HFFc6 (cell line): ENCODE measurements at regions not wholly inside any gene's neighbourhood (a gene's known extent, or its start where the extent isn't known, plus 50 kb on each side); places are given as distances from the start of the nearest gene placed in this dataset.

ENCODE experiments used
- DNase-seq: peaks from one replicate; pipeline ENCODE4 v3.0.0-alpha.2; 2018
- H3K27ac Mint-ChIP-seq: 2 replicates; pipeline ENCODE4 v1.8.0; 2020; ENCODE audit warnings: mild to moderate bottlenecking, mixed read lengths
- H3K27me3 Mint-ChIP-seq: 2 replicates; pipeline ENCODE4 v1.8.0; 2021; ENCODE audit warnings: mild to moderate bottlenecking, moderate library complexity, mixed read lengths; ENCODE audit not compliant: insufficient read depth
- H3K36me3 Mint-ChIP-seq: 2 replicates; pipeline ENCODE4 v1.8.0; 2021; ENCODE audit warnings: low read depth, mixed read lengths
- H3K4me1 Mint-ChIP-seq: 2 replicates; pipeline ENCODE4 v1.8.0; 2020; ENCODE audit warnings: low read depth, mixed read lengths
- H3K4me3 Mint-ChIP-seq: 2 replicates; pipeline ENCODE4 v1.8.0; 2020; ENCODE audit warnings: mild to moderate bottlenecking, moderate library complexity, mixed read lengths
- H3K9me3 Mint-ChIP-seq: 2 replicates; pipeline ENCODE4 v1.8.0; 2020; ENCODE audit warnings: mild to moderate bottlenecking, mixed read lengths
- TF ChIP-seq, protein P1 (sequence below): fragments of 200-600 bp; sonication (generic); IDR thresholded peaks from 2 replicates; pipeline ENCODE4 v1.5.0; 2021; ENCODE audit warnings: antibody characterized with exemption, mild to moderate bottlenecking

DNA sequence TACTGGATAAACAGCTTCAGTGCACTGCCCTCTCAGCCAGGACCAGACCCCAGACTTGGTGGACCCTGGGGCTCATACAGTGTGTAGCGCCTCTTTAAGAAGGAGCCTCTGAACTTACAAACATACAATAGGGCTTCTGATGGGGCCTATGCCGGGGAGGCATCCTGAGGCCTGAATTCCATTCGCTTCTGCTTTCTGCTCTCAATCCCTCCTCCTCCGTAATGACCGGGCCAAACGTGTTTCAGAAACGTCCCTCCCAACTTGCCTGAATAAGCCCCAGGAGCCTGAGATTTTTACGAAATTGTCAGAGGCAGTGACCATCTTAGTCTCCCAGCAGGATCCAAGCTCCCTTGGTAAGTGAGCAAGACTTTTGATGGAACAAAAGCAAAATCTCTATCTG is 128.1 kb upstream of the BOD1 start:
- H3K4me1 Mint-ChIP-seq, result peaks cover 18% of the 10 kb centered on the region
- no peak overlapping the region for H3K4me3 Mint-ChIP-seq
- H3K27me3 Mint-ChIP-seq, result peaks cover 11% of the 10 kb centered on the region
- no peaks in the 10 kb centered on the region for H3K9me3 Mint-ChIP-seq
- TF ChIP-seq, protein P1, sequence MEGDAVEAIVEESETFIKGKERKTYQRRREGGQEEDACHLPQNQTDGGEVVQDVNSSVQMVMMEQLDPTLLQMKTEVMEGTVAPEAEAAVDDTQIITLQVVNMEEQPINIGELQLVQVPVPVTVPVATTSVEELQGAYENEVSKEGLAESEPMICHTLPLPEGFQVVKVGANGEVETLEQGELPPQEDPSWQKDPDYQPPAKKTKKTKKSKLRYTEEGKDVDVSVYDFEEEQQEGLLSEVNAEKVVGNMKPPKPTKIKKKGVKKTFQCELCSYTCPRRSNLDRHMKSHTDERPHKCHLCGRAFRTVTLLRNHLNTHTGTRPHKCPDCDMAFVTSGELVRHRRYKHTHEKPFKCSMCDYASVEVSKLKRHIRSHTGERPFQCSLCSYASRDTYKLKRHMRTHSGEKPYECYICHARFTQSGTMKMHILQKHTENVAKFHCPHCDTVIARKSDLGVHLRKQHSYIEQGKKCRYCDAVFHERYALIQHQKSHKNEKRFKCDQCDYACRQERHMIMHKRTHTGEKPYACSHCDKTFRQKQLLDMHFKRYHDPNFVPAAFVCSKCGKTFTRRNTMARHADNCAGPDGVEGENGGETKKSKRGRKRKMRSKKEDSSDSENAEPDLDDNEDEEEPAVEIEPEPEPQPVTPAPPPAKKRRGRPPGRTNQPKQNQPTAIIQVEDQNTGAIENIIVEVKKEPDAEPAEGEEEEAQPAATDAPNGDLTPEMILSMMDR, result no peak
- H3K36me3 Mint-ChIP-seq, result no peaks in the 10 kb centered on the region
- no peak for DNase-seq
- no peak overlapping the region for H3K27ac Mint-ChIP-seq

DNA sequence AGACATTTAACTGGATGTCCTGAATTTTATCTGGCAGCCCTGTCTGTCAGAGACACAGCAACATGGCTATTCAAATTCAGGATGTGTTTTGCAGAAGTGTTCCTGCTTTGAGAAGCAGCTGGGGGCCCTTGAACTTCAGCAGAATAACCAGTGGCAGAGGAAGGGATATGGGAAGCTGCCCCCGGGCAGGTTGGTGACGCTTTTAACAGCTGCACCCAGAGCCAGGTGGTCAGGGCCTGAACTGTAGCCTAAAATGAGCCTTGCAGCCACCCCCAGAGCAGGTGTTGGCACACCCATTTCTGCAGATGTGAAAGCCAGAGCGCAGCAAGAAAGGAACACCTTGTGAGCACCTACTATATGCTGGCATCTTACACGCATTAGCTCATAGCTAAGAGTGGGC is 128.7 kb upstream of the BOD1 start:
- H3K9me3 Mint-ChIP-seq, result no peaks in the 10 kb centered on the region
- TF ChIP-seq, protein P1, result no peak
- H3K4me1 Mint-ChIP-seq, result peaks cover 18% of the 10 kb centered on the region
- H3K36me3 Mint-ChIP-seq, result no peaks in the 10 kb centered on the region
- no peak overlapping the region for H3K27ac Mint-ChIP-seq
- H3K27me3 Mint-ChIP-seq, result peaks cover 11% of the 10 kb centered on the region
- no peak for DNase-seq
- H3K4me3 Mint-ChIP-seq, result no peak overlapping the region

DNA sequence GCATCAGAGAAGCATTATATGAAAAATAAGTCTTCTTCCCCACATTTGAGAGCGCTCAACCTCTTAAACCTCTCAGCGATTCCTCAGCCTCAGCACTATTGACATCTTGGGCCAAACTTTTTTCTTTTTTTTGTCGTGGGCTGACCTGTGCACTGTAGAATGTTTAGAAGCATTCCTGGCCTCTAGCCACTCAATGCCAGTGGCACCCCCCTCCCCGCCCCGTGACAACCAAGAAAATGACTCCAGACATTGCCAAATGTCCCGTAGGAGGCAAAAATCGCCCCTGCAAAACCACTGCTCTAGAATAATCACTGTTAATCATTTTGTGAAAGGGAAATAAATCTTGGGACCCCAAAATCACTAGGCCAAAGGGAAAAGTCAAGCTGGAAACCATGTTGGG is 129.1 kb upstream of the BOD1 start:
- peaks cover 18% of the 10 kb centered on the region for H3K4me1 Mint-ChIP-seq

DNA sequence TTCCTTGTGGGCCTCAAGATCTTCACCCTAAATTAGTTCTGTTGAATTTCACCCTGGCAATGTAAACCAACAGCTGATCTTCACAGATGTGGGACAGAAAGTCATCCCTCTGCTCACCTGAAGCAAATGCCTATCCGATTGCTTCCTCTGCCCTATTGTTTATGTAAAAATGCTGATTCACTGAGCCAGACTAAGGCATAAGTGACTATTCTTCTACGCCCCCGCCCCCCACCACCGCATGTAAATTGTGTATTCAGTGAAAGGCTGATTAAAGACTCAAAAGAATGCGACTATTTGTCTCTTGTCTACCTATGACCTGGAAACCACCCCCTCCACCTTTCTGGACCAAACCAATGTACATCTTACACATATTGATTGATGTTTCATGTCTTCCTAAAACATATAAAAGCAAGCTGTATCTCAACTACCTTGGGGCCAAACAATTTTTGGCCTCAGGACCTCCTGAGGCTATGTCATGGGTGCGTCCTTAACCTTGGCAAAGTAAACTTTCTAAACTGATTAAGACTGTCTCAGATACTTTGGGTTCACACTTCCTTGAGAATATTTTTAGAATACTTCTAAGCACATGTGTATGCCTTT is 129.7 kb upstream of the BOD1 start:
- no peak overlapping the region for H3K27ac Mint-ChIP-seq
- no peak for DNase-seq
- H3K27me3 Mint-ChIP-seq, result peaks cover 10% of the 10 kb centered on the region

More for the DNA sequence above, 129.1 kb upstream of the BOD1 start:
- H3K36me3 Mint-ChIP-seq, result no peaks in the 10 kb centered on the region
- peaks cover 10% of the 10 kb centered on the region for H3K27me3 Mint-ChIP-seq
- H3K4me3 Mint-ChIP-seq, result no peak overlapping the region
- TF ChIP-seq, protein P1, result no peak
- no peak overlapping the region for H3K27ac Mint-ChIP-seq
- DNase-seq, result no peak
- no peaks in the 10 kb centered on the region for H3K9me3 Mint-ChIP-seq

DNA sequence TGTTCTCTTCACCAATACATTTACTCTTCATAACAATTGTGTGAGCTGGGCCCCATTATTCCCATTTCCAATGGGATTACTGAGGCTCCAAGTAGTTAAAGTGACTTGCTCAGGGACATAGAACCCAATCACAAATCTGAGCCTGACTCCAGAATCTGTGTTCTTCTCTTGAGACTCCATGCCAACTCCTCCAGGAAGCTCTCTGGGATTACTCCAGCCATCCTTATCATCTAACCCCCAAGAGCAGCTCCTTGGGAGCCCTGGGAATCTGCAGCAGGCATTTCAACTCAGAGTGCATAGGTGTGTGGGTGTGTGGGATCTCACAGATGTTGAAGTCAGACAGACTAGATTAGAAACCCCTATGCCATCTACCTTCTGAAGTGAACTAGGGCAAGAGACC is 131.4 kb upstream of the BOD1 start:
- Mint-ChIP-seq H3K4me1 (peaks cover 18% of the 10 kb centered on the region), H3K27ac (no peak overlapping the region), H3K36me3 (no peaks in the 10 kb centered on the region), H3K27me3 (peaks cover 9% of the 10 kb centered on the region), H3K4me3 (no peak overlapping the region), H3K9me3 (no peaks in the 10 kb centered on the region)
- TF ChIP-seq, protein P1, result no peak
- no peak for DNase-seq

More for the DNA sequence above, 129.7 kb upstream of the BOD1 start:
- H3K4me3 Mint-ChIP-seq, result no peak overlapping the region
- no peaks in the 10 kb centered on the region for H3K9me3 Mint-ChIP-seq
- TF ChIP-seq, protein P1, result no peak
- H3K4me1 Mint-ChIP-seq, result peaks cover 18% of the 10 kb centered on the region
- no peaks in the 10 kb centered on the region for H3K36me3 Mint-ChIP-seq
